ENCODE measurements at regions not wholly inside any gene's neighbourhood (a gene's known extent, or its start where the extent isn't known, plus 50 kb on each side); places are given as distances from the start of the nearest gene placed in this dataset.
"Not testable (repeated sequence)": the region's sequence is repeated elsewhere in the genome, so short reads cannot be mapped to it uniquely, and the experiment has no call there.

- not testable (repeated sequence) for TF ChIP-seq CTCF (IDR thresholded peaks at IDR 0.05; ENCODE audit: insufficient read depth, low read depth, low read length); EZH2 (IDR thresholded peaks at IDR 0.05; ENCODE audit: insufficient read depth, low read length)
These were observed 60.0 kb upstream of the CD99 start for GRCh38 chrX:2630935-2631742.

All from astrocyte (in vitro differentiated cells and primary cell).